AG09319 (cell line): ENCODE measurements at regions not wholly inside any gene's neighbourhood (a gene's known extent, or its start where the extent isn't known, plus 50 kb on each side); places are given as distances from the start of the nearest gene placed in this dataset.

Experiments
- DNase-seq: peaks from one replicate; pipeline ENCODE4 v3.0.0-alpha.2; 2010; ENCODE audit warnings: low read depth; ENCODE audit errors: extremely low read depth
- TF ChIP-seq, protein P1 (sequence below): IDR thresholded peaks from 2 replicates; pipeline ENCODE4 v1.5.1; 2011; ENCODE audit warnings: low read depth, mild to moderate bottlenecking, inconsistent platforms, low read length, moderate library complexity

DNA sequence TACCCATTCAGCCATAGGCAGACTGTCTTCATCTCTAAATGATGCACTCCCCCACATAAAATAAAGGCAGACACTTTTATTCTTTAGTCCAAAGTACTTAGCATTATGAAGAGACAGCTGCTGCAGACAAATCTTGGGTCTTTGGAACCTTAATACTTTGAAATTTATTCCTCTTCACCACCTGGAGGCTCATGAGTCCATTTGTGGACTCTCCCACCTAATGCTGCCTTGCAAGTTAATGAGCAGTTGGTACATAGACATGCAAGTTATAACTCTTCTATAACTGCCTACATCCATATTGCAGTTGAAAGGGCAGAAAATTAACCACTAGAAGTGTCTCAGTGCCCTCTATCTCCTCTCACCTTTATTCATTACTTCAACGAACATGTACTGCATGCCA, 118.6 kb upstream of the CPEB2 start:
- TF ChIP-seq, protein P1, sequence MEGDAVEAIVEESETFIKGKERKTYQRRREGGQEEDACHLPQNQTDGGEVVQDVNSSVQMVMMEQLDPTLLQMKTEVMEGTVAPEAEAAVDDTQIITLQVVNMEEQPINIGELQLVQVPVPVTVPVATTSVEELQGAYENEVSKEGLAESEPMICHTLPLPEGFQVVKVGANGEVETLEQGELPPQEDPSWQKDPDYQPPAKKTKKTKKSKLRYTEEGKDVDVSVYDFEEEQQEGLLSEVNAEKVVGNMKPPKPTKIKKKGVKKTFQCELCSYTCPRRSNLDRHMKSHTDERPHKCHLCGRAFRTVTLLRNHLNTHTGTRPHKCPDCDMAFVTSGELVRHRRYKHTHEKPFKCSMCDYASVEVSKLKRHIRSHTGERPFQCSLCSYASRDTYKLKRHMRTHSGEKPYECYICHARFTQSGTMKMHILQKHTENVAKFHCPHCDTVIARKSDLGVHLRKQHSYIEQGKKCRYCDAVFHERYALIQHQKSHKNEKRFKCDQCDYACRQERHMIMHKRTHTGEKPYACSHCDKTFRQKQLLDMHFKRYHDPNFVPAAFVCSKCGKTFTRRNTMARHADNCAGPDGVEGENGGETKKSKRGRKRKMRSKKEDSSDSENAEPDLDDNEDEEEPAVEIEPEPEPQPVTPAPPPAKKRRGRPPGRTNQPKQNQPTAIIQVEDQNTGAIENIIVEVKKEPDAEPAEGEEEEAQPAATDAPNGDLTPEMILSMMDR = no peak
- DNase-seq = no peak

DNA sequence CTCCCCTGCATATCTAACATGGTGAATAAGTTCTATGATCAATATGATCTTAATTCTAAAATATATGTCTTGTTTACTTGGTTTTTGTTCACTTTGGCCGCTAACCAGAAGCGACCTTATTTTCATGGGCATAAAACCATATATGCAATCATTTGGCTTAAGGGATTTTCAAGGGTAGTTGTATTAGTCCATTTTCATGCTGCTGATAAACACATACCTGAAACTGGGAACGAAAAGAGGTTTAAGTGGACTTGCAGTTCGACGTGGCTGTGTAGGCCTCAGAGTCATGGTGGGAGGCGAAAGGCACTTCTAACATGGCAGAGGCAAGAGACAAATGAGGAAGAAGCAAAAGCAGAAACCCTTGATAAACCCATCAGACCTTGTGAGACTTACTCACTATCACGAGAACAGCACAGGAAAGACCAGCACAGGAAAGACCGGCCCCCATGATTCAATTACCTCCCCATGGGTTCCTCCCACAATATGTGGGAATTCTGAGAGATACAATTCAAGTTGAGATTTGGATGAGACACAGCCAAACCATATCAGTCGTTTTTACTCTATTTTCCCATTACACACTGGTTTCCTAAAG, 114.3 kb upstream of the CPEB2 start:
- DNase-seq = no peak
- TF ChIP-seq, protein P1 = no peak

DNA sequence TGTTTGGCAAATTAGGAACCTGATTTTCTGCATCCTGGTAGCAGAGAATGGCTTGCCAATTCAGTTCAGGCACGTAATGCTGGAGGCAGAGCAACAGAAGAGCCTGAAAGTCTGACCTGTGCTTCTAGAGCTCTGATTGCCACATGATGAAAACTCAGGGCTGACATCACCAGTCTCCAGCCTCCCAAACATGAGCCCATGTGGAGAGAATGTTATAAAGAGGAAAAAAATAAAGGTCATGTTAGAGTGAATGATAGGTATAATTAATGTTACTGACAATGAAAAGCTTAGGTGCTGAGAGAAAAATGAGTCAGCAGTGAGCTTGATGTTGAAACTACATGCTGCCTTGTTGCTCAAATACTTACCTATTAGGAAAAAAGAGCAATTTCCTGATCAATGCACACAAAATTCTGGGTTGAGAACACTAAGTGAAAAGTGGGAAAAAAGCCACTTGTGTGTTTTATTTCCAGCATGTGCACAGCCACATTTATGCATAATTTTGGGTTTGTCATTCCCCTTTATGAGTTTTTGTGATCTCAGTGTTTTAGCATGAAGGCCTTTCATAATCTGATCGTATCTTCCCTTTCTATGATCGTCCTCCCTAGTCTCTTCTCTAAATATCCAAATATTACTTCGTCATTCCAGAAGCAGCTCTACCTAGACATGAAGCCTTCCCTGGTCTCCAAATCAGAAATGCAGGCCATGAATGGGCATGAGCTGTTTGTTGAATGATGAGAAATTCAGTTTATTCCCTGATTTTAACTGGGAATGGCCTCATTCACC, 113.3 kb upstream of the CPEB2 start:
- TF ChIP-seq, protein P1 = no peak
- DNase-seq = no peak

DNA sequence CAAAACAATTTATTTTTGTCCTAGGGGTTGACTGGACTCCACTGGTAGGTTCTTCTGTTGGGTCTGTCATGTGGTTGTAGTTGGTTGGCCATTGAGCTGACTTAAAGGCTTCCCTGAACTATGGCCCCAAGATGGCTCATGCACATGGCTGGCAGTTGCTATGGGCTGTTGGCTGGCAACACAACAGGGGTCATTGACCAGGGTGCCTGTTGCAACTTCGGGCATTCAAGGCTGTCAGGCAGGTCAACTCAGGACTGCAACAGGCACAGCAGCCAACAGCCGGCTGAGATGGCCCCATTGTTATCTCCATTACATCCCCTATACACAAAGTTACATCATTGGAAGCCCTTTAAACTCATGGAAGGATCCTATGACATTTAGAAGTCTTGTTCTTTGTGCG, 109.7 kb upstream of the CPEB2 start:
- DNase-seq = no peak
- TF ChIP-seq, protein P1 = no peak

- no peak for DNase-seq
- TF ChIP-seq, protein P1 = no peak
These were observed 108.6 kb upstream of the CPEB2 start for GRCh38 chr4:14893713-14894112.

- DNase-seq = no peak
- TF ChIP-seq, protein P1 = no peak
These were observed 107.6 kb upstream of the CPEB2 start for GRCh38 chr4:14894392-14895292.
